ENCODE measurements at regions not wholly inside any gene's neighbourhood (a gene's known extent, or its start where the extent isn't known, plus 50 kb on each side); places are given as distances from the start of the nearest gene placed in this dataset.
"Not testable (repeated sequence)": the region's sequence is repeated elsewhere in the genome, so short reads cannot be mapped to it uniquely, and the experiment has no call there.

GRCh38 chr16:80091453-80091852 is 449.3 kb upstream of the DYNLRB2 start:
- H3K27me3 ChIP-seq (ENCODE audit: control insufficient read depth in 1 of 2, insufficient read depth in 2 of 2, low read length in 2 of 2); H3K36me3 ChIP-seq (ENCODE audit: insufficient read depth, low read length); H3K4me3 ChIP-seq (ENCODE audit: low read depth in 1 of 2, low read length in 2 of 2); H3K27ac ChIP-seq (ENCODE audit: low read depth, low read length); H3K9me3 ChIP-seq (ENCODE audit: low read length); H3K9ac ChIP-seq (ENCODE audit: low read length); H3K4me1 ChIP-seq (ENCODE audit: insufficient read depth, low read length): not testable (repeated sequence)

GRCh38 chr16:80085606-80086005 is 455.2 kb upstream of the DYNLRB2 start:
- Histone ChIP-seq H3K4me3 (ENCODE audit: low read depth in 1 of 2, low read length in 2 of 2) (no peak overlapping the region), H3K4me1 (ENCODE audit: insufficient read depth, low read length) (peaks cover 5% of the 10 kb centered on the region), H3K27me3 (ENCODE audit: control insufficient read depth in 1 of 2, insufficient read depth in 2 of 2, low read length in 2 of 2) (no peaks in the 10 kb centered on the region), H3K9me3 (ENCODE audit: low read length) (no peaks in the 10 kb centered on the region), H3K9ac (ENCODE audit: low read length) (no peak overlapping the region), H3K27ac (ENCODE audit: low read depth, low read length) (no peak overlapping the region), H3K36me3 (ENCODE audit: insufficient read depth, low read length) (no peaks in the 10 kb centered on the region)

GRCh38 chr16:80084614-80085013 is 456.2 kb upstream of the DYNLRB2 start:
- no peaks in the 10 kb centered on the region for H3K27me3 ChIP-seq (ENCODE audit: control insufficient read depth in 1 of 2, insufficient read depth in 2 of 2, low read length in 2 of 2)
- no peak overlapping the region for H3K4me3 ChIP-seq (ENCODE audit: low read depth in 1 of 2, low read length in 2 of 2)
- H3K4me1 ChIP-seq (ENCODE audit: insufficient read depth, low read length) = peaks cover 5% of the 10 kb centered on the region
- H3K9me3 ChIP-seq (ENCODE audit: low read length) = no peaks in the 10 kb centered on the region
- no peak overlapping the region for H3K27ac ChIP-seq (ENCODE audit: low read depth, low read length)
- no peak overlapping the region for H3K9ac ChIP-seq (ENCODE audit: low read length)
- H3K36me3 ChIP-seq (ENCODE audit: insufficient read depth, low read length) = no peaks in the 10 kb centered on the region

GRCh38 chr16:80084163-80084562 is 456.6 kb upstream of the DYNLRB2 start:
- no peak overlapping the region for H3K4me3 ChIP-seq (ENCODE audit: low read depth in 1 of 2, low read length in 2 of 2)
- H3K9ac ChIP-seq (ENCODE audit: low read length) = no peak overlapping the region
- H3K36me3 ChIP-seq (ENCODE audit: insufficient read depth, low read length) = no peaks in the 10 kb centered on the region
- H3K27ac ChIP-seq (ENCODE audit: low read depth, low read length) = no peak overlapping the region
- no peaks in the 10 kb centered on the region for H3K9me3 ChIP-seq (ENCODE audit: low read length)
- H3K27me3 ChIP-seq (ENCODE audit: control insufficient read depth in 1 of 2, insufficient read depth in 2 of 2, low read length in 2 of 2) = no peaks in the 10 kb centered on the region
- peaks cover 5% of the 10 kb centered on the region for H3K4me1 ChIP-seq (ENCODE audit: insufficient read depth, low read length)

GRCh38 chr16:80082906-80083305 is 457.9 kb upstream of the DYNLRB2 start:
- no peak overlapping the region for H3K4me3 ChIP-seq (ENCODE audit: low read depth in 1 of 2, low read length in 2 of 2)
- H3K9me3 ChIP-seq (ENCODE audit: low read length) = no peaks in the 10 kb centered on the region
- H3K36me3 ChIP-seq (ENCODE audit: insufficient read depth, low read length) = no peaks in the 10 kb centered on the region
- no peaks in the 10 kb centered on the region for H3K27me3 ChIP-seq (ENCODE audit: control insufficient read depth in 1 of 2, insufficient read depth in 2 of 2, low read length in 2 of 2)
- H3K9ac ChIP-seq (ENCODE audit: low read length) = no peak overlapping the region
- H3K4me1 ChIP-seq (ENCODE audit: insufficient read depth, low read length) = peaks cover 5% of the 10 kb centered on the region
- no peak overlapping the region for H3K27ac ChIP-seq (ENCODE audit: low read depth, low read length)

- Histone ChIP-seq H3K27ac (ENCODE audit: low read depth, low read length) (no peak overlapping the region), H3K9ac (ENCODE audit: low read length) (no peak overlapping the region), H3K27me3 (ENCODE audit: control insufficient read depth in 1 of 2, insufficient read depth in 2 of 2, low read length in 2 of 2) (no peaks in the 10 kb centered on the region), H3K4me3 (ENCODE audit: low read depth in 1 of 2, low read length in 2 of 2) (no peak overlapping the region), H3K9me3 (ENCODE audit: low read length) (no peaks in the 10 kb centered on the region), H3K36me3 (ENCODE audit: insufficient read depth, low read length) (no peaks in the 10 kb centered on the region), H3K4me1 (ENCODE audit: insufficient read depth, low read length) (peaks cover 5% of the 10 kb centered on the region)
Measured at GRCh38 chr16:80081846-80082245, 458.9 kb upstream of the DYNLRB2 start.

GRCh38 chr16:80080287-80080851 is 460.4 kb upstream of the DYNLRB2 start:
- no peaks in the 10 kb centered on the region for H3K36me3 ChIP-seq (ENCODE audit: insufficient read depth, low read length)
- H3K27me3 ChIP-seq (ENCODE audit: control insufficient read depth in 1 of 2, insufficient read depth in 2 of 2, low read length in 2 of 2) = no peaks in the 10 kb centered on the region
- no peak overlapping the region for H3K4me3 ChIP-seq (ENCODE audit: low read depth in 1 of 2, low read length in 2 of 2)
- H3K9me3 ChIP-seq (ENCODE audit: low read length) = no peaks in the 10 kb centered on the region
- peaks cover 5% of the 10 kb centered on the region for H3K4me1 ChIP-seq (ENCODE audit: insufficient read depth, low read length)
- no peak overlapping the region for H3K27ac ChIP-seq (ENCODE audit: low read depth, low read length)
- no peak overlapping the region for H3K9ac ChIP-seq (ENCODE audit: low read length)

- Histone ChIP-seq H3K27ac (ENCODE audit: low read depth, low read length) (no peak overlapping the region), H3K36me3 (ENCODE audit: insufficient read depth, low read length) (no peaks in the 10 kb centered on the region), H3K9ac (ENCODE audit: low read length) (no peak overlapping the region), H3K4me1 (ENCODE audit: insufficient read depth, low read length) (no peaks in the 10 kb centered on the region), H3K27me3 (ENCODE audit: control insufficient read depth in 1 of 2, insufficient read depth in 2 of 2, low read length in 2 of 2) (no peaks in the 10 kb centered on the region), H3K9me3 (ENCODE audit: low read length) (no peaks in the 10 kb centered on the region), H3K4me3 (ENCODE audit: low read depth in 1 of 2, low read length in 2 of 2) (no peak overlapping the region)
Measured at GRCh38 chr16:80079072-80079471, 461.7 kb upstream of the DYNLRB2 start.

GRCh38 chr16:80077696-80078095 is 463.1 kb upstream of the DYNLRB2 start:
- Histone ChIP-seq H3K9me3 (ENCODE audit: low read length) (no peaks in the 10 kb centered on the region), H3K27ac (ENCODE audit: low read depth, low read length) (no peak overlapping the region), H3K9ac (ENCODE audit: low read length) (no peak overlapping the region), H3K27me3 (ENCODE audit: control insufficient read depth in 1 of 2, insufficient read depth in 2 of 2, low read length in 2 of 2) (no peaks in the 10 kb centered on the region), H3K4me3 (ENCODE audit: low read depth in 1 of 2, low read length in 2 of 2) (no peak overlapping the region), H3K36me3 (ENCODE audit: insufficient read depth, low read length) (no peaks in the 10 kb centered on the region), H3K4me1 (ENCODE audit: insufficient read depth, low read length) (no peaks in the 10 kb centered on the region)

GRCh38 chr16:80074329-80074728 is 466.5 kb upstream of the DYNLRB2 start:
- Histone ChIP-seq H3K27ac (ENCODE audit: low read depth, low read length) (no peak overlapping the region), H3K9ac (ENCODE audit: low read length) (no peak overlapping the region), H3K9me3 (ENCODE audit: low read length) (no peaks in the 10 kb centered on the region), H3K4me1 (ENCODE audit: insufficient read depth, low read length) (no peaks in the 10 kb centered on the region), H3K4me3 (ENCODE audit: low read depth in 1 of 2, low read length in 2 of 2) (no peak overlapping the region), H3K36me3 (ENCODE audit: insufficient read depth, low read length) (no peaks in the 10 kb centered on the region), H3K27me3 (ENCODE audit: control insufficient read depth in 1 of 2, insufficient read depth in 2 of 2, low read length in 2 of 2) (no peaks in the 10 kb centered on the region)

- Histone ChIP-seq H3K4me1 (ENCODE audit: insufficient read depth, low read length) (no peaks in the 10 kb centered on the region), H3K36me3 (ENCODE audit: insufficient read depth, low read length) (no peaks in the 10 kb centered on the region), H3K9ac (ENCODE audit: low read length) (no peak overlapping the region), H3K27ac (ENCODE audit: low read depth, low read length) (no peak overlapping the region), H3K4me3 (ENCODE audit: low read depth in 1 of 2, low read length in 2 of 2) (no peak overlapping the region), H3K27me3 (ENCODE audit: control insufficient read depth in 1 of 2, insufficient read depth in 2 of 2, low read length in 2 of 2) (no peaks in the 10 kb centered on the region), H3K9me3 (ENCODE audit: low read length) (no peaks in the 10 kb centered on the region)
Measured at GRCh38 chr16:80071964-80072456, 468.8 kb upstream of the DYNLRB2 start.

- Histone ChIP-seq H3K27ac (ENCODE audit: low read depth, low read length) (no peak overlapping the region), H3K36me3 (ENCODE audit: insufficient read depth, low read length) (no peaks in the 10 kb centered on the region), H3K4me1 (ENCODE audit: insufficient read depth, low read length) (no peaks in the 10 kb centered on the region), H3K4me3 (ENCODE audit: low read depth in 1 of 2, low read length in 2 of 2) (no peak overlapping the region), H3K27me3 (ENCODE audit: control insufficient read depth in 1 of 2, insufficient read depth in 2 of 2, low read length in 2 of 2) (no peaks in the 10 kb centered on the region), H3K9ac (ENCODE audit: low read length) (no peak overlapping the region), H3K9me3 (ENCODE audit: low read length) (no peaks in the 10 kb centered on the region)
Measured at GRCh38 chr16:80066805-80067580, 466.5 kb upstream of the MAF start.
